IMR-90 (cell line): ENCODE measurements at regions not wholly inside any gene's neighbourhood (a gene's known extent, or its start where the extent isn't known, plus 50 kb on each side); places are given as distances from the start of the nearest gene placed in this dataset.

ENCODE experiments used
- ATAC-seq: fragments of 200-7000 bp; cut with Tn5 transposase; 2 replicates; pipeline ENCODE4 v1.9.1; 2020; ENCODE audit warnings: low read depth, mild to moderate bottlenecking, moderate library complexity
- BruUV-seq: library from RNA; stranded (reverse); fragments of 400-500 nt; replicated peaks from 2 replicates; lab custom pipeline; 2021; lab: Mats Ljungman, UMichigan
- CTCF ChIA-PET: fragments of 300-600 bp; formaldehyde crosslinking; extraction: SDS; loops from one replicate; lab custom pipeline; 2021; ENCODE audit warnings: antibody characterized with exemption; lab: Yijun Ruan, JAX
- POLR2A ChIA-PET: fragments of 300-600 bp; sonication (Branson Sonifier 250); formaldehyde crosslinking; loops from one replicate; lab custom pipeline; 2022; ENCODE audit warnings: antibody characterized with exemption; ENCODE audit not compliant: unreplicated experiment; lab: Charles Lee
- DNase-seq: peaks from one replicate; pipeline ENCODE4 v3.0.0; 2013
- H2AFZ ChIP-seq: replicated peaks from 2 replicates; pipeline ENCODE3; 2013; ENCODE audit warnings: low read length, mild to moderate bottlenecking; ENCODE audit not compliant: poor library complexity
- H2AK5ac ChIP-seq: 2 replicates; pipeline ENCODE4 v1.6.1; 2013; ENCODE audit warnings: low read depth, low read length, inconsistent platforms
- H2AK9ac ChIP-seq: replicated peaks from 2 replicates; pipeline ENCODE3; 2013; ENCODE audit warnings: mild to moderate bottlenecking, low read depth, low read length, moderate library complexity; ENCODE audit not compliant: poor library complexity
- H2BK120ac ChIP-seq: 2 replicates; pipeline ENCODE4 v1.6.1; 2013; ENCODE audit warnings: low read depth, low read length, inconsistent platforms
- H2BK15ac ChIP-seq: 3 replicates; pipeline ENCODE4 v1.6.1; 2013; ENCODE audit warnings: low read depth, low read length, inconsistent platforms
- H2BK20ac ChIP-seq: 2 replicates; pipeline ENCODE4 v1.6.1; 2013; ENCODE audit warnings: low read depth, mild to moderate bottlenecking, inconsistent platforms, low read length, moderate library complexity
- H2BK5ac ChIP-seq: 2 replicates; pipeline ENCODE4 v1.6.1; 2013; ENCODE audit warnings: mild to moderate bottlenecking, low read depth, low read length, inconsistent platforms; ENCODE audit not compliant: poor library complexity, severe bottlenecking
- H3K14ac ChIP-seq: replicated peaks from 2 replicates; pipeline ENCODE4 v1.6.1; 2013; ENCODE audit warnings: low read depth, low read length, inconsistent platforms
- H3K18ac ChIP-seq: 2 replicates; pipeline ENCODE4 v1.6.1; 2013; ENCODE audit warnings: low read depth, low read length, control low read depth
- H3K23ac ChIP-seq: 2 replicates; pipeline ENCODE4 v1.6.1; 2013; ENCODE audit warnings: low read depth, low read length, inconsistent platforms
- H3K27ac ChIP-seq: 2 replicates; pipeline ENCODE4 v1.5.1; 2013; ENCODE audit warnings: mild to moderate bottlenecking, control low read depth, low read length; ENCODE audit not compliant: insufficient read depth
- H3K27me3 ChIP-seq: 2 replicates; pipeline ENCODE4 v1.6.1; 2013; ENCODE audit warnings: low read length; ENCODE audit not compliant: control insufficient read depth, insufficient read depth
- H3K36me3 ChIP-seq: 2 replicates; pipeline ENCODE4 v1.6.1; 2013; ENCODE audit warnings: low read length, mixed read lengths; ENCODE audit not compliant: control insufficient read depth, insufficient read depth
- H3K4ac ChIP-seq: 2 replicates; pipeline ENCODE4 v1.6.1; 2013; ENCODE audit warnings: low read depth, low read length, inconsistent platforms
- H3K4me1 ChIP-seq: 2 replicates; pipeline ENCODE4 v1.6.1; 2013; ENCODE audit warnings: low read length, mixed read lengths; ENCODE audit not compliant: control insufficient read depth, insufficient read depth
- H3K4me2 ChIP-seq: 2 replicates; pipeline ENCODE4 v1.6.1; 2013; ENCODE audit warnings: low read depth, mild to moderate bottlenecking, control low read depth, low read length, moderate library complexity
- H3K4me3 ChIP-seq: 2 replicates; pipeline ENCODE4 v1.5.1; 2013; ENCODE audit warnings: low read depth, mild to moderate bottlenecking, control low read depth, low read length, moderate library complexity; ENCODE audit not compliant: insufficient read depth
- H3K56ac ChIP-seq: 2 replicates; pipeline ENCODE4 v1.6.1; 2013; ENCODE audit warnings: low read length, inconsistent platforms; ENCODE audit not compliant: insufficient read depth; ENCODE audit errors: extremely low read depth
- H3K79me1 ChIP-seq, 2 experiments: 2 replicates each; pipeline ENCODE4 v1.6.1; 2013; ENCODE audit warnings: low read length in 2 of 2, inconsistent platforms in 1 of 2, low read depth in 1 of 2
- H3K9ac ChIP-seq: 2 replicates; pipeline ENCODE4 v1.6.1; 2013; ENCODE audit warnings: low read depth, low read length, control low read depth
- H3K9me1 ChIP-seq: 2 replicates; pipeline ENCODE4 v1.6.1; 2013; ENCODE audit warnings: low read length, inconsistent platforms; ENCODE audit not compliant: insufficient read depth
- H3K9me3 ChIP-seq: 2 replicates; pipeline ENCODE4 v1.6.1; 2013; ENCODE audit warnings: low read length; ENCODE audit not compliant: control insufficient read depth, insufficient read depth
- H4K20me1 ChIP-seq: 2 replicates; pipeline ENCODE4 v1.6.1; 2013; ENCODE audit warnings: low read length, inconsistent platforms; ENCODE audit not compliant: insufficient read depth
- H4K5ac ChIP-seq: 2 replicates; pipeline ENCODE4 v1.6.1; 2013; ENCODE audit warnings: mild to moderate bottlenecking, low read depth, low read length, control low read depth
- H4K8ac ChIP-seq, 2 experiments: 2 replicates each; pipeline ENCODE4 v1.6.1; 2013; ENCODE audit warnings: low read depth in 2 of 2, low read length in 2 of 2, control low read depth in 1 of 2, inconsistent platforms in 1 of 2
- H4K91ac ChIP-seq: 2 replicates; pipeline ENCODE4 v1.6.1; 2013; ENCODE audit warnings: low read depth, low read length, inconsistent platforms; ENCODE audit not compliant: insufficient read depth
- CHD1 ChIP-seq: IDR thresholded peaks from 2 replicates; pipeline ENCODE4 v1.6.1; 2012; ENCODE audit warnings: low read depth, low read length, improper control_type of control experiment
- FOS ChIP-seq: fragments of 150-350 bp; IDR thresholded peaks from 2 replicates; pipeline ENCODE4 v1.6.1; 2016; ENCODE audit warnings: low read depth, low read length
- NFE2L2 ChIP-seq: fragments of 150-350 bp; IDR thresholded peaks from 2 replicates; pipeline ENCODE4 v1.6.1; 2016; ENCODE audit warnings: low read depth, mild to moderate bottlenecking, low read length
- USF2 ChIP-seq: fragments of 150-350 bp; IDR thresholded peaks from 2 replicates; pipeline ENCODE4 v1.6.1; 2017; ENCODE audit warnings: mild to moderate bottlenecking, antibody characterized with exemption, low read length, low read depth
- WGBS, 2 experiments: methylation state at CpG; one replicate each; pipeline versions ENCODE4 v1.1.5 to v1.1.7; 2013; ENCODE audit warnings: missing lambda C conversion rate in 2 of 2; ENCODE audit not compliant: insufficient read length in 1 of 2; ENCODE audit errors: extremely low coverage in 2 of 2; 5-methylcytosine and 5-hydroxymethylcytosine counted together
- dilution Hi-C: fragments of 300-500 bp; cut with HindIII; formaldehyde crosslinking; loops from one replicate; pipeline ENCODE4 v1.14.3; 2018; ENCODE audit warnings: low sequenced_read_pairs; ENCODE audit not compliant: unreplicated experiment
- in situ Hi-C: fragments of 300-500 bp; cut with MboI; formaldehyde crosslinking; loops from 3 replicates; pipeline ENCODE4 v1.14.3; 2019; ENCODE audit warnings: low sequenced_read_pairs, inconsistent platforms, mixed read lengths
- intact Hi-C: fragments of 100-400 bp; cut with micrococcal nuclease; formaldehyde crosslinking; loops from 2 replicates; pipeline ENCODE4 v1.10.0; 2022
- TF ChIP-seq, protein P1 (sequence below): fragments of 150-350 bp; IDR thresholded peaks from 2 replicates; pipeline ENCODE4 v1.6.1; 2016; ENCODE audit warnings: low read depth, mild to moderate bottlenecking, low read length, moderate library complexity, borderline replicate concordance
- TF ChIP-seq, protein P2 (sequence below): conservative IDR thresholded peaks from 2 replicates; pipeline ENCODE4 v1.5.1; 2012; ENCODE audit warnings: mild to moderate bottlenecking, low read depth, low read length, improper control_type of control experiment

GRCh38 chr10:7027237-7027912 lies 383.5 kb downstream of the SFMBT2 start:
- Histone ChIP-seq H2AFZ (no peak overlapping the region), H2BK120ac (no peak overlapping the region), H3K4me1 (no peaks in the 10 kb centered on the region), H3K36me3 (no peaks in the 10 kb centered on the region), H3K4me2 (no peak overlapping the region), H3K9me1 (no peaks in the 10 kb centered on the region; the same call in 1 of the 2 replicates), H2AK5ac (no peak overlapping the region), H2BK20ac (no peak overlapping the region), H4K5ac (no peak overlapping the region), H2AK9ac (no peak overlapping the region), H4K8ac (no peak overlapping the region), H2BK5ac (no peak overlapping the region), H3K9ac (no peak overlapping the region), H3K79me1 (no peaks in the 10 kb centered on the region), H4K91ac (no peak overlapping the region), H3K9me3 (no peaks in the 10 kb centered on the region), H3K27me3 (no peaks in the 10 kb centered on the region), H3K14ac (no peak overlapping the region), H3K4me3 (no peak overlapping the region), H2BK15ac (no peak overlapping the region), H3K4ac (no peak overlapping the region), H3K27ac (no peak overlapping the region), H3K23ac (no peak overlapping the region), H3K56ac (no peak overlapping the region), H4K20me1 (no peaks in the 10 kb centered on the region), H3K18ac (no peak overlapping the region)
- intact Hi-C loops (no loop called here), in situ Hi-C loops (no loop called here), dilution Hi-C loops (no loop called here)
- ChIA-PET CTCF (interaction anchor here (0.6 kb wide), 1 partner anchor 371 kb away, joined by 3 read pairs; no protein-coding TSS in a partner anchor), POLR2A (no interaction called here)
- WGBS, 2 experiments: no CpG with 5 or more reads among the region's 4 CpGs
- ATAC-seq (no peak), DNase-seq (no peak)
- no TSS peak for BruUV-seq
- TF ChIP-seq NFE2L2: no peak
- TF ChIP-seq USF2: no peak; the same call in 1 of the 2 replicates
- no peak for TF ChIP-seq CHD1
- no peak for TF ChIP-seq FOS
- TF ChIP-seq, protein P1, sequence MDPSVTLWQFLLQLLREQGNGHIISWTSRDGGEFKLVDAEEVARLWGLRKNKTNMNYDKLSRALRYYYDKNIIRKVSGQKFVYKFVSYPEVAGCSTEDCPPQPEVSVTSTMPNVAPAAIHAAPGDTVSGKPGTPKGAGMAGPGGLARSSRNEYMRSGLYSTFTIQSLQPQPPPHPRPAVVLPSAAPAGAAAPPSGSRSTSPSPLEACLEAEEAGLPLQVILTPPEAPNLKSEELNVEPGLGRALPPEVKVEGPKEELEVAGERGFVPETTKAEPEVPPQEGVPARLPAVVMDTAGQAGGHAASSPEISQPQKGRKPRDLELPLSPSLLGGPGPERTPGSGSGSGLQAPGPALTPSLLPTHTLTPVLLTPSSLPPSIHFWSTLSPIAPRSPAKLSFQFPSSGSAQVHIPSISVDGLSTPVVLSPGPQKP: no peak
- TF ChIP-seq, protein P2, sequence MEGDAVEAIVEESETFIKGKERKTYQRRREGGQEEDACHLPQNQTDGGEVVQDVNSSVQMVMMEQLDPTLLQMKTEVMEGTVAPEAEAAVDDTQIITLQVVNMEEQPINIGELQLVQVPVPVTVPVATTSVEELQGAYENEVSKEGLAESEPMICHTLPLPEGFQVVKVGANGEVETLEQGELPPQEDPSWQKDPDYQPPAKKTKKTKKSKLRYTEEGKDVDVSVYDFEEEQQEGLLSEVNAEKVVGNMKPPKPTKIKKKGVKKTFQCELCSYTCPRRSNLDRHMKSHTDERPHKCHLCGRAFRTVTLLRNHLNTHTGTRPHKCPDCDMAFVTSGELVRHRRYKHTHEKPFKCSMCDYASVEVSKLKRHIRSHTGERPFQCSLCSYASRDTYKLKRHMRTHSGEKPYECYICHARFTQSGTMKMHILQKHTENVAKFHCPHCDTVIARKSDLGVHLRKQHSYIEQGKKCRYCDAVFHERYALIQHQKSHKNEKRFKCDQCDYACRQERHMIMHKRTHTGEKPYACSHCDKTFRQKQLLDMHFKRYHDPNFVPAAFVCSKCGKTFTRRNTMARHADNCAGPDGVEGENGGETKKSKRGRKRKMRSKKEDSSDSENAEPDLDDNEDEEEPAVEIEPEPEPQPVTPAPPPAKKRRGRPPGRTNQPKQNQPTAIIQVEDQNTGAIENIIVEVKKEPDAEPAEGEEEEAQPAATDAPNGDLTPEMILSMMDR: no peak
